ENCODE measurements at regions not wholly inside any gene's neighbourhood (a gene's known extent, or its start where the extent isn't known, plus 50 kb on each side); places are given as distances from the start of the nearest gene placed in this dataset.

DNA sequence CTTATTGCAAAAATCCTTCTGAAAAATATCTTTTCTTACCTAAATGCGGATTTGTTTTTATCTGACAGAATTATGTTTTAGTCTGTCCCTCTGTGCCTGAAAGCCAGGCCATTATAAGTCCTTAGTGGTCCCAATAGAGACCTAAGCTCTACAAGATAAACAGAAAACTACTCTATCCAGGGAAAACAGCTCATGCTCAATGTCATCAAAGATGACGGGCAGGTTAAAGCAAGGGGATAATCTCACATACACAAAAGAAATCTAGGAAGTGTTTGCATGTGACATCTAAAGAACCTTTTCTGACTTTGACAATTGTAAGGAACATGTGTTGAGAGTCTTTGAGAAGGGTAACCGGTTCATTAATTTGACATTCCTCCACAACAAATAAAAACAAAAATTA lies 741.1 kb upstream of the ID2 start:
- no peak overlapping the region for H3K4me3 ChIP-seq (ENCODE audit: low read depth, low read length)
- H3K27ac ChIP-seq, result no peak overlapping the region
- no peak overlapping the region for H3K9ac ChIP-seq
- no peak overlapping the region for H2AFZ ChIP-seq
- H3K36me3 ChIP-seq (ENCODE audit: control insufficient read depth, insufficient read depth, low read length), result no peaks in the 10 kb centered on the region
- no peaks in the 10 kb centered on the region for H3K79me2 ChIP-seq
- no peak overlapping the region for H3K4me2 ChIP-seq (ENCODE audit: low read length)
- no peaks in the 10 kb centered on the region for H3K4me1 ChIP-seq
- no peaks in the 10 kb centered on the region for H3K9me3 ChIP-seq (ENCODE audit: control insufficient read depth, low read length)
- TF ChIP-seq, protein P1, sequence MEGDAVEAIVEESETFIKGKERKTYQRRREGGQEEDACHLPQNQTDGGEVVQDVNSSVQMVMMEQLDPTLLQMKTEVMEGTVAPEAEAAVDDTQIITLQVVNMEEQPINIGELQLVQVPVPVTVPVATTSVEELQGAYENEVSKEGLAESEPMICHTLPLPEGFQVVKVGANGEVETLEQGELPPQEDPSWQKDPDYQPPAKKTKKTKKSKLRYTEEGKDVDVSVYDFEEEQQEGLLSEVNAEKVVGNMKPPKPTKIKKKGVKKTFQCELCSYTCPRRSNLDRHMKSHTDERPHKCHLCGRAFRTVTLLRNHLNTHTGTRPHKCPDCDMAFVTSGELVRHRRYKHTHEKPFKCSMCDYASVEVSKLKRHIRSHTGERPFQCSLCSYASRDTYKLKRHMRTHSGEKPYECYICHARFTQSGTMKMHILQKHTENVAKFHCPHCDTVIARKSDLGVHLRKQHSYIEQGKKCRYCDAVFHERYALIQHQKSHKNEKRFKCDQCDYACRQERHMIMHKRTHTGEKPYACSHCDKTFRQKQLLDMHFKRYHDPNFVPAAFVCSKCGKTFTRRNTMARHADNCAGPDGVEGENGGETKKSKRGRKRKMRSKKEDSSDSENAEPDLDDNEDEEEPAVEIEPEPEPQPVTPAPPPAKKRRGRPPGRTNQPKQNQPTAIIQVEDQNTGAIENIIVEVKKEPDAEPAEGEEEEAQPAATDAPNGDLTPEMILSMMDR (IDR thresholded peaks at IDR 0.05), result no peak
- H3K27me3 ChIP-seq (ENCODE audit: control insufficient read depth, insufficient read depth, low read length), result no peaks in the 10 kb centered on the region

DNA sequence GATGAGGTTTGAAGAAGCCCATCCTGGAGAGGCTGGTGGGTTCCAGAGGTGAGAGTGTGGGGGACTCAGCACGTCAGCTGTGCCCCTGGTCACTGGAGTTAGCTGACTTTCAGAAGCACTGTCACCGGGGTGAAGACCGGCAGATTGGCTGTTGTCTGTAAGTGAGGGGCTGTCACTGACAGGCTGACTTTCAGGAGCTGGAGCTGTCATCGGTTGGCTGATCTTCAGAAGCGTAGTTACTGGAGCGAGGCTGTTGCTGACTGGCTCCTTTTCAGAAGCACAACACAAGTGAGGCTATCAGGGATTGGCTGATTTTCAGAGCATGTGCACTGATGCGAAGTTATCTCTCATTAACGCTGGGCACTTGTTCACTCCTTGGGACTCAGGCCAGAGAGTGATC lies 738.4 kb upstream of the ID2 start:
- Histone ChIP-seq H3K4me3 (ENCODE audit: low read depth, low read length) (no peak overlapping the region), H3K36me3 (ENCODE audit: control insufficient read depth, insufficient read depth, low read length) (no peaks in the 10 kb centered on the region), H3K27ac (no peak overlapping the region), H2AFZ (peak overlapping the region; percentile 56), H3K4me2 (ENCODE audit: low read length) (no peak overlapping the region), H3K79me2 (no peaks in the 10 kb centered on the region), H3K9ac (no peak overlapping the region), H3K27me3 (ENCODE audit: control insufficient read depth, insufficient read depth, low read length) (no peaks in the 10 kb centered on the region), H3K9me3 (ENCODE audit: control insufficient read depth, low read length) (no peaks in the 10 kb centered on the region), H3K4me1 (no peaks in the 10 kb centered on the region)
- TF ChIP-seq, protein P1 (IDR thresholded peaks at IDR 0.05), result no peak

DNA sequence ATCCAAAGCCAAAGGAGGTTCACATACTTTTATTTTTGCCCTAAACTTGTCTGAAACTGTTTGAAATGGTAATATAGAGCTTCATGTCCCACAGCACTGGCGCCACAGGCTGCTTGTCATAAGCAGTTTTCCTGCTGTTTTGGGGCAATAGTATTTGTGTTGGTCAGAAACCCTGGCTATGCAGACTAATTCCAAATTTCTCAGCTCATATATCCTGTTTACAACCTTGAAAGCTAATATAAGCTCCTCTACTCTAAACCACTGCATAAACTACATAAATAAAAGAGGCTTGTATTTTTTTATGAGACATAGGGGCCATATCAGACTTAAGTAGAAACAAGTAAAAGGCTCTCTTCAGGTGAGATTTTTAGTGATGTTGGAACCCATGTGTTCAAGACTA lies 736.8 kb upstream of the ID2 start:
- Histone ChIP-seq H3K4me3 (ENCODE audit: low read depth, low read length) (no peak overlapping the region), H3K4me2 (ENCODE audit: low read length) (no peak overlapping the region), H3K36me3 (ENCODE audit: control insufficient read depth, insufficient read depth, low read length) (no peaks in the 10 kb centered on the region), H2AFZ (no peak overlapping the region), H3K4me1 (no peaks in the 10 kb centered on the region), H3K9me3 (ENCODE audit: control insufficient read depth, low read length) (no peaks in the 10 kb centered on the region), H3K27ac (no peak overlapping the region), H3K9ac (no peak overlapping the region), H3K79me2 (no peaks in the 10 kb centered on the region), H3K27me3 (ENCODE audit: control insufficient read depth, insufficient read depth, low read length) (no peaks in the 10 kb centered on the region)
- TF ChIP-seq, protein P1 (IDR thresholded peaks at IDR 0.05), result no peak

DNA sequence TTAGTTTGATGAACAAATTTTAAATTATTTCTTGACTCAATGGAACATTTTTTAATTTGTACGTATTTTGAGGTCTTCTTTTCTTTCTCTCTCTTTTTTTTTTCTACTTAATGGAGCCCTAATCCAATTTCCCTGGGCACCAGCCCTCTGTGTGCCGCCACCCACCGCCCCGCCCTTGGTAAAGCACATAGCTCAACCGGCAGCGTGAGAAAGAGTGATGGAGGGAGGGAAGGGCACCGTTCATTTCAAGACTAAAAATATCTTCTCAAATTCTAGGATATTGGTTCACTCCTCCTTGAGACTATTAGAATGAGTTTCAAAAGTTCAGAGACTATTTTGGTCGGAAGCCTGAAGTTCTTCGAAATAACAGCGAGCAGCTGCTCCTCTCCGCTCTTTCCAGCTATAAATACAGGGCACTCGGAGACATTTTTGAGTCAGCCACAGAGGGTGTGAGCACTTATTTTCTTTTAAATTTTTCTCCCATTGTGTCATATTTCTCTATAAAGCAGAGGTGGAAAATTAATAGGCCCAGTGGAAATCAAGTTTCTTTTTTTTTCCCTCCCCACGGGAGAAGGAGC lies 731.7 kb upstream of the ID2 start:
- TF ChIP-seq, protein P1 (IDR thresholded peaks at IDR 0.05), result no peak
- Histone ChIP-seq H3K36me3 (ENCODE audit: control insufficient read depth, insufficient read depth, low read length) (no peaks in the 10 kb centered on the region), H3K27me3 (ENCODE audit: control insufficient read depth, insufficient read depth, low read length) (no peaks in the 10 kb centered on the region), H3K9me3 (ENCODE audit: control insufficient read depth, low read length) (no peaks in the 10 kb centered on the region), H3K4me3 (ENCODE audit: low read depth, low read length) (no peak overlapping the region), H3K79me2 (no peaks in the 10 kb centered on the region), H2AFZ (no peak overlapping the region), H3K4me1 (no peaks in the 10 kb centered on the region), H3K27ac (no peak overlapping the region), H3K9ac (no peak overlapping the region), H3K4me2 (ENCODE audit: low read length) (no peak overlapping the region)

DNA sequence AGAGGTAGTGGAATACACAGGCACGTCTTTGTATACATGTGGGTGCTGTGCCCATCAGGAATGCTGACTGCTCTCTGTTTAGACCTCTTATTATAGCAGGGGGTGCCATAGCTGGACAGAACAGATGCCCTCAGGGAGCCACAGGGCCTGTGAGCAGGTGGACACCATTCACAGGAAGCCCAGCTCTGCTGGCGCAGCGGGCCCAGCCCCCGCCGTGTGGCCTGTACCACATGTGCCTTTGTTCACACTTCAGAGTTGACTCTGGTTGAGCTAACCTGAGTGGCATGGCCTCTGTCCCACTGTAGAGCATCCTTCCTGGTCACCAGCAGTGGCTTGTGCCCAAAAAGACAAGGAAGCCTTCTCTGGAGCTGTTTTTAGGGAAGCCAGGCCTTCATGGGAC lies 730.9 kb upstream of the ID2 start:
- TF ChIP-seq, protein P1 (IDR thresholded peaks at IDR 0.05), result no peak
- Histone ChIP-seq H3K27me3 (ENCODE audit: control insufficient read depth, insufficient read depth, low read length) (no peaks in the 10 kb centered on the region), H3K36me3 (ENCODE audit: control insufficient read depth, insufficient read depth, low read length) (no peaks in the 10 kb centered on the region), H2AFZ (no peak overlapping the region), H3K9me3 (ENCODE audit: control insufficient read depth, low read length) (no peaks in the 10 kb centered on the region), H3K9ac (no peak overlapping the region), H3K27ac (no peak overlapping the region), H3K4me3 (ENCODE audit: low read depth, low read length) (no peak overlapping the region), H3K79me2 (no peaks in the 10 kb centered on the region), H3K4me2 (ENCODE audit: low read length) (no peak overlapping the region), H3K4me1 (no peaks in the 10 kb centered on the region)

Data from parathyroid adenoma (tissue), 2 donors.